ENCODE measurements at regions not wholly inside any gene's neighbourhood (a gene's known extent, or its start where the extent isn't known, plus 50 kb on each side); places are given as distances from the start of the nearest gene placed in this dataset.
A peak's percentile ranks its signal among the peaks of the same experiment; 100 is the strongest.

GRCh38 chr2:52269696-52270485, 1238.0 kb upstream of the NRXN1 start:
- Histone ChIP-seq H3K36me3 (replicated peaks; ENCODE audit: insufficient read depth, low read length) (no peaks in the 10 kb centered on the region), H3K9ac (ENCODE audit: low read length) (no peak overlapping the region), H3K79me2 (ENCODE audit: low read length) (no peaks in the 10 kb centered on the region), H3K27ac (ENCODE audit: low read length) (no peak overlapping the region), H3K4me3 (ENCODE audit: low read length) (no peak overlapping the region), H3K9me2 (replicated peaks; ENCODE audit: insufficient read depth, low read length) (no peaks in the 10 kb centered on the region), H3K4me1 (ENCODE audit: low read length) (no peaks in the 10 kb centered on the region), H3F3A (ENCODE audit: insufficient read depth, low read length) (no peaks in the 10 kb centered on the region), H2AFZ (ENCODE audit: low read length) (no peak overlapping the region), H3K27me3 (replicated peaks; ENCODE audit: insufficient read depth, low read length) (no peaks in the 10 kb centered on the region), H4K20me1 (ENCODE audit: insufficient read depth, low read length) (no peaks in the 10 kb centered on the region), H3K4me2 (ENCODE audit: low read depth, low read length) (no peak overlapping the region), H3K9me3 (replicated peaks; ENCODE audit: insufficient read depth, low read length) (no peaks in the 10 kb centered on the region)
- TF ChIP-seq EZH2 (optimal IDR thresholded peaks at IDR 0.05; ENCODE audit: low read depth, low read length) = no peak
- TF ChIP-seq CTCF (IDR thresholded peaks at IDR 0.05; ENCODE audit: low read length) = no peak
- TF ChIP-seq EZH2phosphoT487 (IDR thresholded peaks at IDR 0.05; ENCODE audit: low read length) = no peak
- DNase-seq = peak; percentile 25

DNA sequence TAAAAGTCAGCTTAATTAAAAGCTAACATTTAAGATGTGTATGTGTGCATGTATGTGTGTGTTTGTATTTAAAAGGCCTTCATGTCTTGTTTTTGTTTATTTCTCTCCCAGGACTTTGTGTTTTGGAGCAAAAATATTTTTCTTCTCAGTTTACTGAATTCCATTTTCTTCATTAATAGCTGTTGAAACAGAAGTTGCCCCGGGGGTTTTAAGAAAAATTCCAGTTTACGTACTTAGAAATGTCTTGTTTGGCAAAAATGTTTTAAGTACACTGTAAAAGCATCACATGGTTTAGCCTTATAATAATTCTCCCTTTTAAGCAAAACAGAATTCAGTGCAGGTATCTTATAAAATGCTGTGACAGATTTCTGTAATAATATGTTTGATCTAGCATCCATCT, 1233.0 kb upstream of the NRXN1 start:
- H4K20me1 ChIP-seq (ENCODE audit: insufficient read depth, low read length) = no peaks in the 10 kb centered on the region
- H3K4me3 ChIP-seq (ENCODE audit: low read length) = no peak overlapping the region
- no peaks in the 10 kb centered on the region for H3K27me3 ChIP-seq (replicated peaks; ENCODE audit: insufficient read depth, low read length)
- no peaks in the 10 kb centered on the region for H3K9me3 ChIP-seq (replicated peaks; ENCODE audit: insufficient read depth, low read length)
- H3K27ac ChIP-seq (ENCODE audit: low read length) = no peak overlapping the region
- no peaks in the 10 kb centered on the region for H3K9me2 ChIP-seq (replicated peaks; ENCODE audit: insufficient read depth, low read length)
- H3K4me1 ChIP-seq (ENCODE audit: low read length) = no peaks in the 10 kb centered on the region
- no peak for DNase-seq
- H2AFZ ChIP-seq (ENCODE audit: low read length) = no peak overlapping the region
- H3F3A ChIP-seq (ENCODE audit: insufficient read depth, low read length) = no peaks in the 10 kb centered on the region
- TF ChIP-seq CTCF (IDR thresholded peaks at IDR 0.05; ENCODE audit: low read length) (no peak), EZH2 (optimal IDR thresholded peaks at IDR 0.05; ENCODE audit: low read depth, low read length) (no peak), EZH2phosphoT487 (IDR thresholded peaks at IDR 0.05; ENCODE audit: low read length) (no peak)
- no peaks in the 10 kb centered on the region for H3K79me2 ChIP-seq (ENCODE audit: low read length)
- no peak overlapping the region for H3K4me2 ChIP-seq (ENCODE audit: low read depth, low read length)
- no peaks in the 10 kb centered on the region for H3K36me3 ChIP-seq (replicated peaks; ENCODE audit: insufficient read depth, low read length)
- no peak overlapping the region for H3K9ac ChIP-seq (ENCODE audit: low read length)

GRCh38 chr2:52264488-52264887, 1232.6 kb upstream of the NRXN1 start:
- no peak for DNase-seq
- H4K20me1 ChIP-seq (ENCODE audit: insufficient read depth, low read length) = no peaks in the 10 kb centered on the region
- no peaks in the 10 kb centered on the region for H3K36me3 ChIP-seq (replicated peaks; ENCODE audit: insufficient read depth, low read length)
- no peak overlapping the region for H3K4me2 ChIP-seq (ENCODE audit: low read depth, low read length)
- H2AFZ ChIP-seq (ENCODE audit: low read length) = no peak overlapping the region
- no peaks in the 10 kb centered on the region for H3K27me3 ChIP-seq (replicated peaks; ENCODE audit: insufficient read depth, low read length)
- H3K9me2 ChIP-seq (replicated peaks; ENCODE audit: insufficient read depth, low read length) = no peaks in the 10 kb centered on the region
- H3K79me2 ChIP-seq (ENCODE audit: low read length) = no peaks in the 10 kb centered on the region
- H3K4me3 ChIP-seq (ENCODE audit: low read length) = no peak overlapping the region
- H3F3A ChIP-seq (ENCODE audit: insufficient read depth, low read length) = no peaks in the 10 kb centered on the region
- no peak overlapping the region for H3K9ac ChIP-seq (ENCODE audit: low read length)
- no peak for TF ChIP-seq EZH2phosphoT487 (IDR thresholded peaks at IDR 0.05; ENCODE audit: low read length)
- TF ChIP-seq EZH2 (optimal IDR thresholded peaks at IDR 0.05; ENCODE audit: low read depth, low read length) = no peak
- TF ChIP-seq CTCF (IDR thresholded peaks at IDR 0.05; ENCODE audit: low read length) = no peak
- no peaks in the 10 kb centered on the region for H3K9me3 ChIP-seq (replicated peaks; ENCODE audit: insufficient read depth, low read length)
- H3K4me1 ChIP-seq (ENCODE audit: low read length) = no peaks in the 10 kb centered on the region
- no peak overlapping the region for H3K27ac ChIP-seq (ENCODE audit: low read length)
